ENCODE measurements at regions not wholly inside any gene's neighbourhood (a gene's known extent, or its start where the extent isn't known, plus 50 kb on each side); places are given as distances from the start of the nearest gene placed in this dataset.

- no peaks in the 10 kb centered on the region for H3K27me3 ChIP-seq (ENCODE audit: control insufficient read depth in 4 of 4, insufficient read depth in 4 of 4, low read length in 3 of 4)
- H3K9me3 ChIP-seq (ENCODE audit: control insufficient read depth in 4 of 4, low read length in 3 of 4) = no peaks in the 10 kb centered on the region
- no peak overlapping the region for H3K9ac ChIP-seq (ENCODE audit: low read depth in 1 of 2, low read length in 2 of 2)
- WGBS = 90% methylated on average over 3 of the region's 3 CpGs
- no peak overlapping the region for H3K27ac ChIP-seq (ENCODE audit: low read depth in 1 of 2, low read length in 2 of 2)
- H3K36me3 ChIP-seq (ENCODE audit: control insufficient read depth in 4 of 4, insufficient read depth in 3 of 4, low read depth in 1 of 4, low read length in 3 of 4) = no peaks in the 10 kb centered on the region
- TF ChIP-seq HNF4A (conservative IDR thresholded peaks at IDR 0.05) (no peak), JUND (IDR thresholded peaks at IDR 0.05) (no peak), CTCF (IDR thresholded peaks at IDR 0.05; ENCODE audit: low read depth, low read length, missing input control) (no peak), EGR1 (IDR thresholded peaks at IDR 0.05; ENCODE audit: low read depth in 2 of 2) (no peak)
- no peak for DNase-seq (ENCODE audit: low spot score)
- no peaks in the 10 kb centered on the region for H3K4me1 ChIP-seq (ENCODE audit: control insufficient read depth in 4 of 4, insufficient read depth in 4 of 4, low read length in 3 of 4)
- no peak overlapping the region for H3K4me3 ChIP-seq (ENCODE audit: low read depth in 1 of 3, low read length in 3 of 3)
Observed at GRCh38 chr7:80359029-80359428, 152.8 kb downstream of the GNAT3 start.

GRCh38 chr7:80357530-80357929, 154.3 kb downstream of the GNAT3 start:
- Histone ChIP-seq H3K4me3 (ENCODE audit: low read depth in 1 of 3, low read length in 3 of 3) (no peak overlapping the region), H3K27ac (ENCODE audit: low read depth in 1 of 2, low read length in 2 of 2) (no peak overlapping the region), H3K9me3 (ENCODE audit: control insufficient read depth in 4 of 4, low read length in 3 of 4) (no peaks in the 10 kb centered on the region), H3K9ac (ENCODE audit: low read depth in 1 of 2, low read length in 2 of 2) (no peak overlapping the region), H3K27me3 (ENCODE audit: control insufficient read depth in 4 of 4, insufficient read depth in 4 of 4, low read length in 3 of 4) (no peaks in the 10 kb centered on the region), H3K4me1 (ENCODE audit: control insufficient read depth in 4 of 4, insufficient read depth in 4 of 4, low read length in 3 of 4) (no peaks in the 10 kb centered on the region), H3K36me3 (ENCODE audit: control insufficient read depth in 4 of 4, insufficient read depth in 3 of 4, low read depth in 1 of 4, low read length in 3 of 4) (no peaks in the 10 kb centered on the region)
- DNase-seq (ENCODE audit: low spot score) = no peak
- TF ChIP-seq RXRA (IDR thresholded peaks at IDR 0.05) (no peak), GABPA (IDR thresholded peaks at IDR 0.05 in 1 of 2, conservative IDR thresholded peaks at IDR 0.05 in 1 of 2) (no peak), SP1 (IDR thresholded peaks at IDR 0.05) (no peak), NR2F2 (IDR thresholded peaks at IDR 0.05) (no peak), ATF3 (IDR thresholded peaks at IDR 0.05) (no peak), ZBTB33 (IDR thresholded peaks at IDR 0.05) (no peak), FOXA2 (IDR thresholded peaks at IDR 0.05) (no peak)

- Histone ChIP-seq H3K27me3 (ENCODE audit: control insufficient read depth in 4 of 4, insufficient read depth in 4 of 4, low read length in 3 of 4) (no peaks in the 10 kb centered on the region), H3K4me3 (ENCODE audit: low read depth in 1 of 3, low read length in 3 of 3) (no peak overlapping the region), H3K9ac (ENCODE audit: low read depth in 1 of 2, low read length in 2 of 2) (no peak overlapping the region), H3K27ac (ENCODE audit: low read depth in 1 of 2, low read length in 2 of 2) (no peak overlapping the region), H3K36me3 (ENCODE audit: control insufficient read depth in 4 of 4, insufficient read depth in 3 of 4, low read depth in 1 of 4, low read length in 3 of 4) (no peaks in the 10 kb centered on the region), H3K9me3 (ENCODE audit: control insufficient read depth in 4 of 4, low read length in 3 of 4) (no peaks in the 10 kb centered on the region), H3K4me1 (ENCODE audit: control insufficient read depth in 4 of 4, insufficient read depth in 4 of 4, low read length in 3 of 4) (no peaks in the 10 kb centered on the region)
- 92% methylated on average over 1 of the region's 1 CpG for WGBS
- no peak for DNase-seq (ENCODE audit: low spot score)
- TF ChIP-seq ZBTB33 (IDR thresholded peaks at IDR 0.05) (no peak), MAX (IDR thresholded peaks at IDR 0.05) (no peak), HNF4G (IDR thresholded peaks at IDR 0.05) (no peak), EGR1 (IDR thresholded peaks at IDR 0.05; ENCODE audit: low read depth in 2 of 2) (no peak), GABPA (IDR thresholded peaks at IDR 0.05 in 1 of 2, conservative IDR thresholded peaks at IDR 0.05 in 1 of 2) (no peak), RXRA (IDR thresholded peaks at IDR 0.05) (no peak), FOXA1 (IDR thresholded peaks at IDR 0.05) (no peak), NR2F2 (IDR thresholded peaks at IDR 0.05) (no peak), HNF4A (conservative IDR thresholded peaks at IDR 0.05) (no peak), JUND (IDR thresholded peaks at IDR 0.05) (no peak), ATF3 (IDR thresholded peaks at IDR 0.05) (no peak), TAF1 (conservative IDR thresholded peaks at IDR 0.05) (no peak), YY1 (IDR thresholded peaks at IDR 0.05) (no peak), SP1 (IDR thresholded peaks at IDR 0.05) (no peak), RAD21 (IDR thresholded peaks at IDR 0.05) (no peak), CTCF (IDR thresholded peaks at IDR 0.05; ENCODE audit: low read depth, low read length, missing input control) (no peak)
Observed at GRCh38 chr7:80350430-80350829, 161.4 kb downstream of the GNAT3 start.

All from liver (tissue), 8 donors.